H9 (cell line): ENCODE measurements at regions not wholly inside any gene's neighbourhood (a gene's known extent, or its start where the extent isn't known, plus 50 kb on each side); places are given as distances from the start of the nearest gene placed in this dataset.

Source experiments
- DNase-seq: peaks from one replicate; pipeline ENCODE4 v3.0.0-alpha.2; 2017
- H2AFZ ChIP-seq: one replicate; pipeline ENCODE4 v1.6.1; 2013; ENCODE audit warnings: mild to moderate bottlenecking, low read length, control low read depth, moderate library complexity
- H2AK5ac ChIP-seq: 2 replicates; pipeline ENCODE4 v1.6.1; 2013; ENCODE audit warnings: low read length, control low read depth, mixed read lengths; ENCODE audit not compliant: insufficient read length
- H2BK120ac ChIP-seq: one replicate; pipeline ENCODE4 v1.6.1; 2013; ENCODE audit warnings: low read depth, mild to moderate bottlenecking, low read length, control low read depth, inconsistent platforms; ENCODE audit not compliant: poor library complexity, severe bottlenecking
- H2BK12ac ChIP-seq: 2 replicates; pipeline ENCODE4 v1.6.1; 2013; ENCODE audit warnings: low read length, control low read depth, mixed read lengths, low read depth; ENCODE audit not compliant: insufficient read length
- H2BK15ac ChIP-seq: 2 replicates; pipeline ENCODE4 v1.6.1; 2013; ENCODE audit warnings: low read depth, low read length, control low read depth
- H2BK20ac ChIP-seq: one replicate; pipeline ENCODE4 v1.6.1; 2013; ENCODE audit warnings: low read depth, mild to moderate bottlenecking, low read length, control low read depth, inconsistent platforms; ENCODE audit not compliant: poor library complexity, severe bottlenecking
- H2BK5ac ChIP-seq: 2 replicates; pipeline ENCODE4 v1.6.1; 2013; ENCODE audit warnings: low read length, control low read depth, mixed read lengths; ENCODE audit not compliant: insufficient read length
- H3K14ac ChIP-seq: 2 replicates; pipeline ENCODE4 v1.6.1; 2013; ENCODE audit warnings: low read length, control low read depth; ENCODE audit not compliant: insufficient read depth
- H3K18ac ChIP-seq: 2 replicates; pipeline ENCODE4 v1.6.1; 2013; ENCODE audit warnings: low read depth, mild to moderate bottlenecking, mixed read lengths, low read length, control low read depth; ENCODE audit not compliant: insufficient read length
- H3K23ac ChIP-seq: 2 replicates; pipeline ENCODE4 v1.6.1; 2013; ENCODE audit warnings: low read length, control low read depth, mixed read lengths, low read depth; ENCODE audit not compliant: insufficient read length
- H3K23me2 ChIP-seq: 2 replicates; pipeline ENCODE4 v1.6.1; 2013; ENCODE audit warnings: low read depth, mild to moderate bottlenecking, mixed read lengths, low read length, control low read depth; ENCODE audit not compliant: insufficient read length, poor library complexity, severe bottlenecking
- H3K27ac ChIP-seq: 2 replicates; pipeline ENCODE4 v1.5.1; 2013; ENCODE audit warnings: low read length, control low read depth, mixed read lengths, low read depth; ENCODE audit not compliant: insufficient read length
- H3K27me3 ChIP-seq: 2 replicates; pipeline ENCODE4 v1.6.1; 2013; ENCODE audit warnings: low read length, control low read depth, inconsistent platforms; ENCODE audit not compliant: insufficient read depth
- H3K4ac ChIP-seq: 2 replicates; pipeline ENCODE4 v1.6.1; 2013; ENCODE audit warnings: low read depth, mild to moderate bottlenecking, control low read depth, inconsistent platforms, low read length, moderate library complexity
- H3K4me1 ChIP-seq: 2 replicates; pipeline ENCODE4 v1.6.1; 2013; ENCODE audit warnings: low read length, control low read depth, inconsistent platforms; ENCODE audit not compliant: insufficient read depth
- H3K4me2 ChIP-seq: 2 replicates; pipeline ENCODE4 v1.6.1; 2013; ENCODE audit warnings: low read length, control low read depth, mixed read lengths; ENCODE audit not compliant: insufficient read length, insufficient read depth
- H3K56ac ChIP-seq: 2 replicates; pipeline ENCODE4 v1.6.1; 2013; ENCODE audit warnings: low read depth, mild to moderate bottlenecking, mixed read lengths, low read length, control low read depth; ENCODE audit not compliant: insufficient read length
- H3K79me1 ChIP-seq: 2 replicates; pipeline ENCODE4 v1.6.1; 2013; ENCODE audit warnings: low read depth, mild to moderate bottlenecking, moderate library complexity, low read length, control low read depth, inconsistent platforms; ENCODE audit not compliant: insufficient read depth, poor library complexity, severe bottlenecking
- H3K79me2 ChIP-seq: 2 replicates; pipeline ENCODE4 v1.6.1; 2013; ENCODE audit warnings: low read length, control low read depth, inconsistent platforms; ENCODE audit not compliant: insufficient read depth
- H3K9ac ChIP-seq: 2 replicates; pipeline ENCODE4 v1.6.1; 2013; ENCODE audit warnings: low read length, control low read depth, mixed read lengths; ENCODE audit not compliant: insufficient read length; ENCODE audit errors: extremely low read depth
- H3K9me3 ChIP-seq: one replicate; pipeline ENCODE4 v1.6.1; 2013; ENCODE audit warnings: low read depth, low read length, inconsistent platforms; ENCODE audit not compliant: control insufficient read depth
- H3T11ph ChIP-seq: one replicate; pipeline ENCODE4 v1.6.1; 2013; ENCODE audit warnings: mild to moderate bottlenecking, low read length, control low read depth, inconsistent platforms
- H4K20me1 ChIP-seq: one replicate; pipeline ENCODE4 v1.6.1; 2013; ENCODE audit not compliant: control insufficient read depth, insufficient read length, insufficient read depth
- H4K5ac ChIP-seq: 2 replicates; pipeline ENCODE4 v1.6.1; 2013; ENCODE audit warnings: low read depth, mild to moderate bottlenecking, mixed read lengths, low read length, control low read depth; ENCODE audit not compliant: insufficient read length
- H4K8ac ChIP-seq: replicated peaks from 2 replicates; pipeline ENCODE4 v1.6.1; 2013; ENCODE audit warnings: low read length, control low read depth, mixed read lengths, low read depth; ENCODE audit not compliant: insufficient read length
- H4K91ac ChIP-seq: 2 replicates; pipeline ENCODE4 v1.6.1; 2013; ENCODE audit warnings: low read depth, mild to moderate bottlenecking, moderate library complexity, mixed read lengths, low read length, control low read depth; ENCODE audit not compliant: insufficient read length
- H3K27ac Mint-ChIP-seq, 3 experiments: 2 replicates in 2 of 3; 3 replicates in 1 of 3; pipeline ENCODE4 v1.8.0; 2020 to 2021; ENCODE audit warnings: mixed read lengths in 3 of 3, mild to moderate bottlenecking in 1 of 3, moderate library complexity in 1 of 3
- H3K27me3 Mint-ChIP-seq: 2 replicates; pipeline ENCODE4 v1.8.0; 2021; ENCODE audit warnings: low read depth, mild to moderate bottlenecking, moderate library complexity, mixed read lengths
- H3K36me3 Mint-ChIP-seq, 3 experiments: 2 replicates in 2 of 3; 3 replicates in 1 of 3; pipeline ENCODE4 v1.8.0; 2020 to 2021; ENCODE audit warnings: low read depth in 3 of 3, mixed read lengths in 3 of 3; ENCODE audit not compliant: insufficient read depth in 1 of 3
- H3K4me1 Mint-ChIP-seq, 2 experiments: 2 replicates each; pipeline ENCODE4 v1.8.0; 2020; ENCODE audit warnings: mixed read lengths in 2 of 2
- H3K4me3 Mint-ChIP-seq, 2 experiments: 2 replicates in 1 of 2; 3 replicates in 1 of 2; pipeline ENCODE4 v1.8.0; 2020 to 2021; ENCODE audit warnings: mild to moderate bottlenecking in 2 of 2, mixed read lengths in 2 of 2, moderate library complexity in 1 of 2
- H3K9me3 Mint-ChIP-seq, 2 experiments: 2 replicates in 1 of 2; 3 replicates in 1 of 2; pipeline ENCODE4 v1.8.0; 2020; ENCODE audit warnings: mild to moderate bottlenecking in 2 of 2, mixed read lengths in 2 of 2, moderate library complexity in 1 of 2
- CTCF ChIP-seq: fragments of 200-600 bp; sonication (generic); conservative IDR thresholded peaks from 3 replicates; pipeline ENCODE4 v1.8.0; 2021; ENCODE audit warnings: antibody characterized with exemption, mild to moderate bottlenecking
- WGBS: extraction: QIAGEN DNeasy Blood & Tissue Kit; methylation state at CpG from one replicate; pipeline ENCODE4 v1.1.7; 2013; ENCODE audit warnings: missing lambda C conversion rate, low lambda C conversion rate, mixed read lengths; ENCODE audit not compliant: insufficient read length; ENCODE audit errors: extremely low coverage; 5-methylcytosine and 5-hydroxymethylcytosine counted together

GRCh38 chr4:158079661-158080060 is 93.2 kb downstream of the GASK1B start:
- no peaks in the 10 kb centered on the region for H3K36me3 Mint-ChIP-seq
- no peak overlapping the region for H3K27ac Mint-ChIP-seq
- no peaks in the 10 kb centered on the region for H3K27me3 ChIP-seq
- H3T11ph ChIP-seq: no peak overlapping the region
- no peak overlapping the region for H4K8ac ChIP-seq
- no peak overlapping the region for H3K14ac ChIP-seq
- no peak overlapping the region for H2BK12ac ChIP-seq
- H3K23ac ChIP-seq: no peak overlapping the region
- no peak overlapping the region for H3K4me3 Mint-ChIP-seq
- H2BK5ac ChIP-seq: no peak overlapping the region
- DNase-seq: no peak
- H2BK20ac ChIP-seq: no peak overlapping the region
- no CpG with 5 or more reads among the region's 2 CpGs for WGBS
- H4K5ac ChIP-seq: no peak overlapping the region
- H3K23me2 ChIP-seq: no peaks in the 10 kb centered on the region
- H2AK5ac ChIP-seq: no peak overlapping the region
- no peaks in the 10 kb centered on the region for H3K79me2 ChIP-seq
- H3K56ac ChIP-seq: no peak overlapping the region
- H2BK120ac ChIP-seq: no peak overlapping the region
- no peaks in the 10 kb centered on the region for H3K27me3 Mint-ChIP-seq
- no peak overlapping the region for H3K9ac ChIP-seq
- H3K4me1 ChIP-seq: no peaks in the 10 kb centered on the region
- H3K9me3 Mint-ChIP-seq: no peaks in the 10 kb centered on the region
- H3K4me1 Mint-ChIP-seq: no peaks in the 10 kb centered on the region
- no peak overlapping the region for H3K27ac ChIP-seq
- H3K18ac ChIP-seq: no peak overlapping the region
- no peak overlapping the region for H2BK15ac ChIP-seq
- H4K20me1 ChIP-seq: no peaks in the 10 kb centered on the region
- H3K79me1 ChIP-seq: no peaks in the 10 kb centered on the region
- H3K4ac ChIP-seq: no peak overlapping the region
- TF ChIP-seq CTCF: no peak
- H2AFZ ChIP-seq: no peak overlapping the region
- H3K4me2 ChIP-seq: no peak overlapping the region
- H3K9me3 ChIP-seq: no peaks in the 10 kb centered on the region
- H4K91ac ChIP-seq: no peak overlapping the region
